Central memory CD4-positive, alpha-beta T cell (primary cell): ENCODE measurements at regions not wholly inside any gene's neighbourhood (a gene's known extent, or its start where the extent isn't known, plus 50 kb on each side); places are given as distances from the start of the nearest gene placed in this dataset.
"Not testable (repeated sequence)": the region's sequence is repeated elsewhere in the genome, so short reads cannot be mapped to it uniquely, and the experiment has no call there.

Experiments
- DNase-seq: peaks from one replicate; pipeline ENCODE4 v3.0.0; 2022

DNA sequence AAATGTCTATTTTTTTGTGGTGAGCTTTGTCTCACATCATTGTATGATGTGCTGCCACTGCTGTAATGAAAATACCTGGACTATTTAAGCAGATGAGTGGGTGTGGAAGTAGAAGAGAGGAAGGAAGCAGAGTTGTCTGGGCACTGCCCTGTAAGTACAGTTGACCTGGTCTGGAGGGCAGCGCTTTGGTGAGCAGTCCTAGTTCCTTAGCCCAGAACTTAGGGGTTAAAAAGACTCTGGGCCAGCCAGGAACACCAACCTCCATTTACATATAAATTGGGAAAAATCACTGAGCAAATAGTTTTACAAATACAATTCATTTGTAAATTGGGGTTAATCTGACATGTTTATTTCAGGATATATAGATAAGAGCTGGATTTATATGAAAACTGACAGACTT lies 347.1 kb upstream of the FAT1 start:
- no peak for DNase-seq

DNA sequence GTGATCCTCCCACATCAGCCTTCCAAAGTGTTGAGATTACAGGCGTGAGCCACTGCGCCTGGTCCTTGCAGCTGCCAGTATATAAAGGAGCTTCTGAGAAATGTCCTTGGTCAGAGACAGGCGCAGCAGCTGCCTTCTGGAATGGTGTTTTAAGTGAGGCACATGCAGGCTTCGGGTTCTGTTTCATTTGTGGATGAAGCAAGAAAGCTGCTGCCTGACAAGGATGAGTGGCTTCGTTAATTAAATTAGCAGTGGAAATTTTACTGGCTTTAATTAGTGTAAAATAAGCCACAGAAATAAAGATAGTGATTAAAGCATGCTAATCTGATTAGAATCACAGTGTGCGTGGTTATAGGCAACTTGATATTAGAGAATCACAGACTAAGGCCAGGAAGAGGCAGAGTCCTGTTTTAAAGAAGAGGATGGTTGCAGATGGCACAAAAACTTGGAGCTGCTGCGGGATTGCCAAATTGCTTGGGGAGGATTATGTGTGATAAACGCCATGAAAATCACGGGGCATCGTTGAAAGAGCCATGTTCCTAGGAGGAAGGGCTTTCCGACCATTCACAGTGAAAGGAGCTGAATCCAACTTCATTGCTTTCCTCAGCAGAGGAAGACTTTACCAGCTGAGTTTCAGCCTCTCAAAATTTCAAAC lies 348.4 kb upstream of the FAT1 start:
- DNase-seq, result no peak

DNA sequence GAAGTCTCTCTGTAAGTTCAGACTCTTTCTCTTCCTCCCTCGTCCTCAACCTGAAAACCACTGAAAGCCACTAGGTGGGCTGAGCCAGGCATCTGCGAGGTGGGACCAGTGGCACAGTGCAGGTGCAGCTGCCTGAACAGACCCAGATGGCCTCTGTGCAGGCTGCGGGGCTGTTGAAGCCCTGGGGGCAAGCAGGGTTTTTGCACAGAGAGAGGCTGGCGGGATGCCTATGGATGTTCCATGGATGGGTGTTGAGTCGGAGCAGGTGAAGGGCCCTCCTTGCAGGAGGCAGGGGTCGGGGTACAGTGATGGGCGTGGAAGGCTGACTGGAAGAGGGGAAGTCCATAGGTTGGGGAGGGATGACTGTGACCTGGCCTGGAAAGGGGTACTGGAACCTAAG lies 350.2 kb upstream of the FAT1 start:
- no peak for DNase-seq

DNA sequence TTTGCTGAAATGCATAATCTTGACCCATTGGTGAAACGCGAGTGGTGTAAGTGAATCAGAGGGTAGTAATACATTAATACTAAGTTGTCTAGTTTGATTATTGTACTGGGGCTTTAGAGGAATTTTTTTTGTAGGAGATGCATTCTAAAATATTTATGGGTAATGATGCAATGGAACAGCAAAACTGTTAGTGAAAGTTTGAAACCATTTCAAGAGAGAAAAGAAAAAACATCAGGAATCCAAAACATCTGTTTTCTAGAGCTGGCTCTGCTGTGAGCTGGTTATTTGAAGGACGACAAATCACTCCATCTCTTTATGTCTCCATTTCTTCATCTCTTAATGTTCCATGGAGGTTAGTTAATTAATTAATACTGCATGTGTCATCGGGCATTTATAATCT lies 351.9 kb upstream of the FAT1 start:
- no peak for DNase-seq

DNA sequence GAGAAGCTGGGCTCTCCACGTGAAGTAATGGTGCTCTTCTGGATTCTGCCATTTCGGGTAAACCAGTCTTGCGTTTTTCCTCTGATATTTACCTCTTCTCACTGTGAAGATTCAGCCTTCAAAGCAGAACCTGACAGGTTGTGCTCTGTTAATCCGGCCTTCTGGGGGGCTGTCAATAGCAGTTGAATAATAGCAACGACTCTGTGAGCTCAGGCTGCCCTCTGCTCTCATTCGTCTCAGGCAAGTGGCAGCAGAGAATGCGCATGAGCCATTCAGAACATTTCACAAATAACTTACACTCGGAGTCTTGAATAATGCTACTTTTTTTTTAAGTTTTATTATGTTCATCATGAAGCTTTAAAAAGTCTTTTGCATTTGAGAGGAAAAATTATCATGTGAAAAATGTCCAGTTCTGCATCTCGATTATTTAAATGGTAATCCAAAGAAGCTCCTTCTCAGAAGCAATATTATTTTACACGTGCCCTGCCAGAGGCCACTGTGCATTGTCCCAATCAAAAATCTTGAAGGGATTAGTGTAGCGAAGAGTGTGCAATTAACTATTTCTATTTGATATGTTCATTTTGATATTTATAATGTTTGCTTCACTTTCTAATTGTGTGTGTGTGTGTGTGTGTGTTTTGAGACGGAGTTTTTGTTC lies 354.2 kb upstream of the FAT1 start:
- no peak for DNase-seq

DNA sequence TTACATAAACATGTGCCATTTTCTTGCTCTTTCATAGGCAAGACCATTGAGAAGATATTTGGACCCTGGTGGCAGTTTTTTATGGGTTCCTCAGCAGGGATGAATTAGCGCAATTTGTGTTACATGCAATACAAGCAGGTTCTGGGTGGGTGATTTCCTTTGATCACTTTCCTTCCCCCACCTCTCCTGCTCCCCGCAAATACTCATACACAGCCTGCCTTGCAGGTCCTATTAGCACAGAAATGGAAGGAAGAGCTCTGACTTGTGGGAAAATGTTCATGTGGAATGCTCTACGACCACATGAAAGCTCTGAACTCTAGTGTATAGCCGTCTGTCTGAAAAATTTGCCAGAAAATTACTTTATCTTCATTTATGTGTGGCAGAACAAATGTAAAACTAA lies 361.0 kb upstream of the FAT1 start:
- DNase-seq, result no peak

DNA sequence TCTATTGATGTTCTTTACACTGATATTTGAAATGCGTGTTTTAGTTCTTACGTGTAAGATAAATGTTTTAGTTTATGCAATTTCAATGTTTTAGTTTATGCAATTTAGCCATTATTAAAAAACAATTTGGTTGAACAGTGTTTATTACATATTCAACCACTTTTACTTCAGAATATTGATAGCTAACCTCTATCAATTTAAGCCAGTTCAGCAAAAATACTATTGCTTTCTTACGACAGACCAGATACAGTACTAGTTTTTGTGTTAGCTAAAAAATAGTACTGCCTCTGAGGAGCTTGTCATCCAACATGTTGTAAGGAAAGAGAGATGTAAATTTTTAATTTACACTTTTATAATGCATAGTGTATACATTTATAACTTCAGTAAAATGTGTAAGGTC lies 361.7 kb upstream of the FAT1 start:
- no peak for DNase-seq

DNA sequence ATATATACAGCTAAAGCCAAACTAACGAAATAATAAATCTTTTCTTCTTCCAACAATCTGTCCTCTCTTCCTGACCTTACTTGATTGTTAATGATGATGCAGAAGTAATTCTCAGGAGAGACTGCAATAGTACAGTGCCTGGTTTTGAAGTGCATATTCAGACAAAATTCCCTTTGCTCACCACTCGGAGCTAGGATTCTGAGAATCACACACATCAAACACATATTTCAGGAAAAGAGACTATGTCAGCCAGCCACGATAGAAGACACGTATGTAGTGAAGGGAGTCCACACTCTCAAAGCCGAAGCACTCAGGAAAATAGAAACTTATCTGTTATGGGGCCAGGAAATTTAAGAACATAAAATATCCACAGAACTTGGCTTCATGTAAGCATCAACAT lies 362.5 kb upstream of the FAT1 start:
- no peak for DNase-seq

DNA sequence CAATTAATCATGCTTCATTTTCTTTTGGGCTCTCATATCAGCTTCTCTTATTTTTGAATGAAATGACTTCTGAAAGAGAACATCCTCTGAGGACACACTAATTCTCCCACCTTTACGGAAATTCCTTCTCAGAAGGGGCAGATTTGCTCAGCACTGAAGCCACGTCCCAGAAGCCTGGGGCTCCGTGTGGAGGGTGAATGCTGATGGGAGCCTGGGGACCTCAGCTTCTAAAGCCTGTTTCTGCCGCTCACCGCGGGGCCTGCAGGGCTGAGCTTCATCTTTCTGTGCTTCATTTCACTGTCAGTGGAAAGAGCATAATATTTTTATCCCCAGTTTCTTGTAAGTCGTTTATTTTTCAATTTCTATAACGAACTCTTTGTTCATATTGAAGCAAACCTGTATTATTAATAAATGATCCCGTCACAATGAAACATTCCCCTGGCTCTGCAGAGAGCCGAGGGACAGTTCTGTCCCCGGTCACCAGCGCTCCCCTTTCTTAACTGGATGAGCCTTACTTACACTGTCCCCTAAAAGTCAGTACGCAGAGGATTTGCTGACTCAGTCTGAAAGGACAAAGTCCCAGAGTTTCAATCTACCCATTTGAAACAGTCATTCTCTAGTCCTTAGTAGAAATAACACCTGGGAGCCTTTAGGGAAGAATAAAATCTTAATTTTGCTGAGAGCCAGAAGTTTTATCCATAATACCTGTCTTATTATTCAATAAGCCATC lies 364.6 kb upstream of the FAT1 start:
- no peak for DNase-seq

DNA sequence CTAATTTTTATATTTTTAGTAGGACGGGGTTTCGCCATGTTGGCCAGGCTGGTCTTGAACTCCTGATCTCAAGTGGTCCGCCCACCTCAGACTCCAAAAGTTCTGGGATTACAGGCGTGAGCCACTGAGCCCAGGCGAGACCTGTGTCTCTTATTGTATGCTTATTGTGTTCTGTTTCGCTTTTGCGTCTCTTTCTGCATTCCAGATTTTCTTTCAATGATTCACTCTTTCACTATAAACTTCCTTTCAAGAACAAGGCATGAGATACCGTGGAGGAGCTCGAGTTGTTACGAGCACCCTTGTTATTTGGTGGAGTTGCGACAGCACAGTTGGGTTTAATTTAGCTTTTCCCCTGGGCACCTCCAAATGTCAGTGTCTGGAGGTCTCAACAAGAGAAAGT lies 366.7 kb upstream of the FAT1 start:
- no peak for DNase-seq

DNA sequence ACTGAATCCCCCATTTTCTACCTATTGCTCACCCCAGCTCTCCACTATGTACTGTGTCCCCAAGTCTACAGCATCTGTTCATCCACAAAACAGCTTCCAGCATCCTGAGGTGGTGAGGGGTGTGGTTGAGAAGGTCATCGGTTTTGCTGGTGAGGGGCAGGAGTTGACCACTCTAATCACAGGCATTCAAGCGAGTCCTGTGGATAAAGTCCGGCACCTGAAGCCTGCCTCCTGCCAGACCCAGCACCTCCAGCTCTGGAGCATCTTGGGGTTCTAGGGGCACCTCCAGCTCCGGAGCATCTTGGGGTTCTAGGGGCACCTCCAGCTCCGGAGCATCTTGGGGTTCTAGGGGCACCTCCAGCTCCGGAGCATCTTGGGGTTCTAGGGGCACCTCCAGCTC lies 367.2 kb upstream of the FAT1 start:
- DNase-seq, result not testable (repeated sequence)

DNA sequence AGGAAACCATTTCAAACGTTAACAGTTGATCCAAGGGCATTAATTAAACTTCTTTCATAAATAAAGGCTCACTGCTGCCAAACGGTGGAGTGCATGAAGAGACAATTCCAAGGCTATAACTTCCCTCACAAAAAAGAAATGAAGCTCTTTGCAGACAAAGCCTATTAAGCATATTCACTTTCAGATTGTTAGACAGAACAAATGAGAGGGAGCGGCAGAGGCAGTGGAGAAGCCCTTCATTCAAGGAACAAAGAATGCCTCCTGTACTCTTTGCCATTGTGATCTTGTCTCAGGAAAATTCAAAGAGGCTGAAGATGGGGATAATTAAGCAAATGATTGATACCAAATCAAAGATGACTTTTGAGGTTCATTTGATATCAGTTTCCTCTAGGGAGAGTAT lies 370.5 kb upstream of the FAT1 start:
- no peak for DNase-seq

DNA sequence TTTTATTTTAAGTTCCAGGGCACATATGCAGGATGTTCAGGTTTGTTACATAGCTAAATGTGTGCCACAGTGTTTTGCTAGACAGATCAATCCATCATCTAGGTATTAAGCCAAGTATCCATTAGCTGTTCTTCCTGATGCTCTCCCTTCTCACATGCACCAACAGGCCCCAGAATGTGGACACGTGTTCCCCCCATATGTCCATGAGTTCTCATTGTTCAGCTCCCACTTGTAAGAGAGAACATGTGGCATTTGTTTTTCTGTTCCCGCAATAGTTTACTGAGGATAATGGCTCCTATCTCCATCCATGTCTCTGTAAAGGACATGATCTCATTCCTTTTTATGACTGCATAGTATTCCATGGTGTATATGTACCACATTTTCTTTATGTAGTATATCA lies 374.8 kb upstream of the FAT1 start:
- DNase-seq, result no peak

DNA sequence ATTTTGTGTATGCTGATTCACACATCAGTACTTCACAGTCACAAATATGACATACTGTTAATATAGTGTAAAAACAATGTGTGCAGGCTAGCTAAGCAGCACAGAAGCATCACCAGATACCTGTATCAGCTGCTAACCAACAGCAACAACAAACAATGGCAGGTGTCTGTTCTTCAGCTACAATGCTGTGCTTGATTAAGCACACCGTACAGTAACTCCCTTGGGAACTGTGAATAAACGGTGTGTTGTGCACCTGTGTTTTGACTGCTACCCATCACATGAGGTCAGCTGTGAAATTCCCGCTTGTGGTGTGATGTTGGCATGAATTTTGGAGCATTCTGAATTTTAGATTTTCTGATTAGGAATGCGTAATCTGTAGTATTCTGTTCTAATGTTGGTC lies 379.7 kb upstream of the FAT1 start:
- DNase-seq, result no peak

DNA sequence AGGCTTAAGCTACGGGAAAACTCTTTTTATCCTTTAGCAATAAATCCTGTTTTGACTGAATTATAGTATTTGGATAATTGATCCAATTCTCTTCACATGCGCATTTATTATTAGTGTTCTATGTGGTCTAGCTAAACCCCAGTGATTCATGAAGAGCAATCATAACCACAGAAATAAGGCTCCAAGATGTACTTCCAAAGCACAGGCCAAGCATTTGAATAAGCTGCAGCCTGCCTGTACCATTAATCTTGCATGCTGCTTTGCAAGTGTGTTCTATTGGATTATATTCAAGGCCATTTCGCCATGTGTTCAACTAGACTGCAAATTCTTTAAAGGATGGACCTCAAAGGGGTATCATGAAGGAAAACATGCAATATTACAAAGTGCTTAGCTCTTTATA lies 385.2 kb upstream of the FAT1 start:
- DNase-seq, result no peak

DNA sequence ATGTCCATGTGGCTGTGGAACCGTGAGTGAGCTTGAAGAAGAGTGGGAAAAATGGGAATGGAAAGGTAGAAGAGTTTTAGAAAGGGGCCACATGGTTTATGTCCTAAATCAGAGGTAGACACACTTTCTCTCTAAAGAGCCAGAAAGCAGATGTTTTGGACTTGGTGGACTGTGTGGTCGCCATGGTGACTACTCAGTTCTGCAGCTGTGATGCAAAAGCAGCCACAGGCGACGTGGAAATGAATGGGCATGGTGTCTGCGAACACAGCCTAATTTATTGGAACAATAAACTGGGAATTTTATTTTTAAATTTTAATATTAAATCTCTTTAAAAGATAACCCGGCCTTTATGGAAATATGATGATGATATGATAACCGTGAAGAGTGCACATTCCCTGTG lies 386.0 kb upstream of the FAT1 start:
- DNase-seq, result no peak

DNA sequence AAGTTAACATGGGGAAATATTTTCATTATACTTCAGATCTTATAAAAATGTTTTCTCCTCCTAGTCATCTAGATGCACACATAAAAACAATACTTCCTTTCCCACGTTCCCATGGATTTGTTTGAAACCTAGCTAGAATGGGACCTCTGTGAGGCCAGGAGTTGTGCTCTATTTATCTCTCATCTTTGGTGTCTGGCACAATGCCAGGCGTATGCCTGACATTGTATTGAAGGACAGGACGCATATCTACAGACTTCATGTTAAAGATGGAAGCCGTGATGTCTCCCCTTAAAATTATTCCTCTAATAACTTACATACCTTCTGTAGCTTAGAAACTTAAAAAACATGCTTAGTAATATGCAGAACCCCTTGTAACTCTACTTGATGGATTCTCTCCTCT lies 394.5 kb upstream of the FAT1 start:
- DNase-seq, result no peak

DNA sequence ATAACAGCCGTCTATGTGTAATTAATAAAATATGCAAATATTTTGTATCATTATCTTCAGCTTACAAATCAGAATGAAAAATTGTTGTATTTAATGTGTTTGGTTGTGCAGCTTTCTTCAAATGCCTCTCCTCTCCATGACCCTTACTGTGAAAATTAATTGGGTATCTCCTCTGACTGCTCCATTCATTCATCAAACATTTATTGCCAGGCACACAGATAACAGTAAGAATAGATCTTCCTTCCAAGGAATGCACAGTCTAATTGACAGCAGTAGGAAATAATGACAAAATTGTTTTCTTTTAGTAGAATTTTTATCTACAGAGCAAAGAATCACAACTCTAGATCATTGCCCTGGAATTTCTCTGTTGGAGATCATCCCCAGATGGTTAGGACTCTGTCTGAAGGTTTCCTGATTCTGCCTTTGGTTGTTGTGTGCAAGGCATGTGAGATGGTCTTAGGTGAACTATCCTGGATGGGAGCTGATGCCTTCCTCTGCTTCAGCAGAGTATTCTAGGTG lies 395.0 kb upstream of the FAT1 start:
- no peak for DNase-seq

DNA sequence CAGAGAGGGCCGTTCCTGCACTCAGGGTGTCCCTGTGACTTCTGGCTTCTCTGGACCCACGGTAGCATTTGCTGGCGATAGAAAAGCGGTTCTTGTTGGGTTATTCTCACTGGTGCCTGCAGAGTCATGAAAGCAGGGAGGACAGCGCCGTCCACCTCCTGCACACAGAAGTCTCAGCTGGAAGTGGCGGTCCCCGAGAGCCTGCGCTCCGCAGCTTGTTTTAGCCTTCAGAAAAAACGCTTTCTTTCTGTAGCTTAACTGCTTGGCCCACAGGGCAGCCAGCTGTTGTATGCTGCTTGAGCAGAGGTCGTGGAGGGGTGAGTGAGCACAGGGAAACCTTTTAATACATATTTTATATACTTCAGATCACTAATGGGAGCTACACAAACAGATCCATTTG lies 400.7 kb upstream of the FAT1 start:
- no peak for DNase-seq

DNA sequence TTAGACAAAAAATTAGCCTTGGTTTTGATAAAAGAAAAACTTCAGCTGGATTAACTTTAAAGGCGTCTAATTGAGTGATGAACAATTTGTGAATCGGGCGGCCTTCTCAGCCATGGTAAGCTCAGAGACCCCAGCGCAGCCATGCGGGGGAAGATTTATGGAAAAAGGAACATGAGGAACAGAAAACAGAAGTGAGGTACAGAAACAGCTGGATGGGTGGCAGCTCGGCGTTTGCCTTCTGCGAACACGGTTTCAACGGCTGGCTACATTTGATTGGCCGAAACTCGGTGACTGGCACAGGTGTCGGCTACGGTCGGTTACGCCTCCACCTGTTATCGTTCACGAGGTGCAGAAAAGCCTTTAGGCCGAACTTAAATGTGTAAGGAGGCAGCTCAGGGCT lies 401.4 kb upstream of the FAT1 start:
- DNase-seq, result no peak

DNA sequence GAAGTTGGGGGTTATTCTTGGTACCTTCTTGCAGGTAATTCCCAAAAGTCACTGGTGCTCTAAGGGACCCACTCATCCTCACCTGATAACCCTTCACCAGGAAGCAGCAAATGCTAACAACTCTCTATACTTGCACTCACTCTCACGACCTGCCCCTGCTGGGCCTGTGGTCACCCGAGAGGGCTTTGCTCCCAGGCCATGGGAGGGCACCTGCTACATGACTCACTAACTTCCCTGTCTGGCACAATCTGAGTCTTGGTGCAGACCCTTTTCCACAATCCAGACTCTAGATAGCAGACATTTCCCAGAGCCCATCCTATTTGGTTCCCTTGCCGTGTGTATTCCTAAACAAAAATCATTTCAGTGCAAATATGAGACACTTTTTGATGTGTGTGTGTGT lies 403.8 kb upstream of the FAT1 start:
- DNase-seq, result no peak

DNA sequence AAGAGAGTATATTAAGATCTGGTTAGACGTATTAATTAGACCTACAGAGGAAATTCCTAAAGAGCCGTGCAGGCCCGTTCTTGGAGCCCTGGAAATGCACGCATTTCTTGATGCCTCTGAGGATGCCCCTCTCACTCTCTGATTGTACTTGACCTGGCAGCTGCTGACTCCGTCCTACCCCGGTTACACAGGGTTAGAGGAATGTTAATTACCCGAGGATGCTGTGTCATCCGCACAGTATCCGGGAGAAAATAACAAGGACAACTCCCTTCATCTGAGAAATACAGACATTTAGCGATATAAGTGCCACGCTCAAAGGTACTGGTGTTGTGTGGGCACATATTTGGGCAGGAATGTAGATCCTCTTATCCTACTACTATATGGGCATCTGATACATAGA lies 404.6 kb upstream of the FAT1 start:
- no peak for DNase-seq

DNA sequence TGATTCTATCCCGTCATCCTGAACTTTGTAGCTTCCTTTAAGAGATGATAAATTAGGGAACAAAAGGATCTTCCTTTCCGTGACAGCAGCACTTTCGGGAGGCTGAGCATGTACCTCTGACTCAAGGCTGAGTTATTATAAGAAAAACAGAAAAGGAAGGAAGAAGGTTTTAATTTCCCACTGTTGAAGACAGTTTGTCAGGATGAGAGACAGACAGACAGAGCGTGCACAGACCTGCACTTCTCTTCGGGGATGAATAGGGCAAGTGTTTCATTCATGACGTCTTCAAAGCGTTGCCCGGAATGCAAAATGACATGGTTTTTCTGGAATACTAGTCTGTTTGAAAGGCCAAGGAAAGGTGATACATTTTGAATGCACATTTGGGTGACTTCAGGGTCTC lies 405.3 kb upstream of the FAT1 start:
- DNase-seq, result no peak

DNA sequence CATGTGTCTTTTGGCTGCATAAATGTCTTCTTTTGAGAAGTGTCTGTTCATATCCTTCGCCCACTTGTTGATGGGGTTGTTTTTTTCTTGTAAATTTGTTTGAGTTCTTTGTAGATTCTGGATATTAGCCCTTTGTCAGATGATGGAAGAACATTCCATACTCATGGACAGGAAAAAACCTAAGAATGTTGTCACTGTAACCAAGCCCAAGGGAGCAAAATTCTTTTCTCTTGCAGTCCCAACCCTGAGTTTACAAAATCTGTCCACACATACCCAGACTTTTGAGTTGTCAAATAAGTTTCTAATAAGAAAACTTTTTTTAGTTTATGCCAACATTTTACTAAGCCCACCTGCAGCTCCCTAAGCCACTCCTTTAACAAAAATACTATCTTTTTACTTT lies 408.2 kb upstream of the FAT1 start:
- DNase-seq, result not testable (repeated sequence)
